Hematopoietic multipotent progenitor cell treated with erythropoietin and hydrocortisone succinate and interleukin-3 and kit ligand, for 15 days (in vitro differentiated cells): ENCODE measurements at regions not wholly inside any gene's neighbourhood (a gene's known extent, or its start where the extent isn't known, plus 50 kb on each side); places are given as distances from the start of the nearest gene placed in this dataset.
"Not testable (repeated sequence)": the region's sequence is repeated elsewhere in the genome, so short reads cannot be mapped to it uniquely, and the experiment has no call there.

Source experiments
- DNase-seq: peaks from one replicate; pipeline ENCODE4 v3.0.0-alpha.2; 2015; ENCODE audit warnings: low spot score

GRCh38 chr1:67588178-67588855 lies 96.7 kb upstream of the GADD45A start:
- no peak for DNase-seq

GRCh38 chr1:67589519-67590233 lies 95.3 kb upstream of the GADD45A start:
- no peak for DNase-seq

DNA sequence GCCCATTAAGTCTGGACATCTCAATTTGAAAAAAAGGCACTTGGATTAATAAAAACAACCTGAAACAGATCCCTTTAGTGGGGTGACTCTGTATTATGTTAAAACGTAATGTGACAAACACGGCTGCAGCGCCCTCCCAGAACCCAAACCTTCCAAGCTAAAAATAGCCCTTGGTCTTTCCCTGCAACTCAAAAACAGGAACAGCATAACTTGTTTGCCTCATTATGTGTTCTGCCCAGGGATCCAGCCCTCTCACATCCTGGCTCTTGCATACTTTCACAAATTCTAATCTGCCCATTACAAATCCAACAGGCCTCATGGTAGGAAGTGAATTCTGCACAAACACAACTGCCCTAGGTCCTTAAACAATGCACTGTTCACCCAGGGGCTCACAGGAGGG lies 94.7 kb upstream of the GADD45A start:
- no peak for DNase-seq

DNA sequence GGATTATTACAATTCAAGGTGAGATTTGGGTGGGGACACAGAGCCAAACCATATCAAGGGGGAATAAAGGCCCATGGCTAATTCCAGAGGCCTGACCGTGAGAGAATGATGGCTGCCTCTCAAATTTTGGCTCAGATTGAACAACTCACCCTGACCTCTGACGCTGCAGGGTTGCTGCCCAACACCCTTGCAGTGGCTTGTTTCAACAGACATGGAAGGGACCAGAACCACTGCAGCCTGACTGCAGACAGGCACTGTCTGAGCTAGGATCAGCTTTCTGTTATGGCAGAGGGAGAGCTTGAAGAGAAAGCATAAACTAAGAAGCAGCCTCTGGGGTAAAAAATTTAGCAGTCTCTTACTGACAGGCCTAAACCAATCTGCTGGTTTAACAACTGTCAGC lies 90.2 kb upstream of the GADD45A start:
- DNase-seq = no peak

DNA sequence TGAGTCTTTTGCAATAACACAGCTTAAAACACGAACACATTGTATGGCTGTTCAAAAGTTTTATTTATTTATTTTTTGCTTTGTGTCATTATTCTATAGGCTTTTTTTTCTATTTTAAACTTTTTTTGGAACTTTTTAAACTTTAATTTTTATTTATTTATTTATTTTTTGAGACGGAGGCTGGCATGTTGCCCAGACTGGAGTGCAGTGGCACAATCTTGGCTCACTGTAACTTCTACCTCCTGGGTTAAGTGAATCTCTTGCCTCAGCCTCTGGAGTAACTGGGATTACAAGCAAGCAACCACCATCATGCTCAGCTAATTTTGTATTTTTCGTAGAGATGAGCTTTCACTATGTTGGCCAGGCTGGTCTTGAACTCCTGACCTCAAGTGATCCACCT lies 88.3 kb upstream of the GADD45A start:
- DNase-seq = no peak

GRCh38 chr1:67597336-67597735 lies 87.7 kb upstream of the GADD45A start:
- DNase-seq = no peak

DNA sequence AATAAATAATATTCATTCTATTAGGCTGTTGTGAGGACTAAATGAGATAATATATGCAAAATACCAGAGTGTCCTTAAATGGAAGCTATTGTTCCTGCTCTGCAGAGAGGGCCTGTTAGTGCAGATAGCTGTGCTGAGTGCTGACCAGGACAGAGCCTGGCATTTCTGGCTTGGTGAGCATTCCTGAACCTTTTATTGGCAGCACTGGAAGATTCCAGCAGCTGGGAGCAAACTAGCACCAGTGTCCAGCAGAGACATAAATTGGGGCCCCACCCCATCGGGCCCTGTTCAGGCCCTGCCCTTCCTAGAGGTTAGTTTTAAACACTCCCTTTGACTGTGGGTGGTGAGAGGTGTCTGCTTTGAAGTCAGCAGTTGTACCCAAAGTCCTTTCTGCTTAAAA lies 85.9 kb upstream of the GADD45A start:
- DNase-seq = no peak

DNA sequence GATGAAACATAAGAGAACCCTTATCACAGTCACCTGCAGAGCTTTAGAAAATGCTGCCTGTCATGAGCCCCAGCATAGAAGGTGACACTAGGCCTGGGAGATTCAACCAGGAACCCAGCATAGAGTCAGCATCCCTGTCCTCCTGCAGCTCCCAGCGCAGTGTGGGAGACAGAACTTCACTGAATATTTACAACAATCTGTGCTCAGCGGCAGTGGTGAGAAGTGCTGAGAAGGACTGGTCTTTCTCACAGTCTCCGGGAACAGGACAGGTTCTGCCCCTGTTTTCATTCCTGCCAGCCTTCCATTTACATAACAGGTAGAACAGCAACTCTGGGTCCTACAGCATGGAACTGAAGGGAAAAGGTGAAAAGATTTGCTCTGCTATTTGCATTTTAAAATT lies 83.5 kb upstream of the GADD45A start:
- no peak for DNase-seq

DNA sequence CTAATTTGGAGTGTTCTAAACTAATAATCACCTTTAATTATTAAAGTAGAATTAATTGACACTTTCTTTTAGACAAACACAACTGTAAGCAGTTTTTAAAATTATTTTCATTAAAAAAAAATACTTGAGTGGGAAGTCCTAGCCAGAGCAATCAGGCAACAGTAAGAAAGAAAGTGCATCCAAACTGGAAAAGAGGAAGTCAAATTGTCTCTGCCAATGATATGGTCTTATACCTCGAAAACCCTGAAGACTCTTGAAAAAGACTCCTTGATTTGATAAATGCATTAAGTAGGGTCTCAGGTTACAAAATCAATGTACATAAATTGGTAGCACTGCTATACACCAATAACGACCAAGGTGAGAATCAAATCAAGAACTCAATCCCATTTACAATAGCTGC lies 83.0 kb upstream of the GADD45A start:
- DNase-seq = no peak

- DNase-seq = no peak
Observed at GRCh38 chr1:67604778-67605177, 80.2 kb upstream of the GADD45A start.

DNA sequence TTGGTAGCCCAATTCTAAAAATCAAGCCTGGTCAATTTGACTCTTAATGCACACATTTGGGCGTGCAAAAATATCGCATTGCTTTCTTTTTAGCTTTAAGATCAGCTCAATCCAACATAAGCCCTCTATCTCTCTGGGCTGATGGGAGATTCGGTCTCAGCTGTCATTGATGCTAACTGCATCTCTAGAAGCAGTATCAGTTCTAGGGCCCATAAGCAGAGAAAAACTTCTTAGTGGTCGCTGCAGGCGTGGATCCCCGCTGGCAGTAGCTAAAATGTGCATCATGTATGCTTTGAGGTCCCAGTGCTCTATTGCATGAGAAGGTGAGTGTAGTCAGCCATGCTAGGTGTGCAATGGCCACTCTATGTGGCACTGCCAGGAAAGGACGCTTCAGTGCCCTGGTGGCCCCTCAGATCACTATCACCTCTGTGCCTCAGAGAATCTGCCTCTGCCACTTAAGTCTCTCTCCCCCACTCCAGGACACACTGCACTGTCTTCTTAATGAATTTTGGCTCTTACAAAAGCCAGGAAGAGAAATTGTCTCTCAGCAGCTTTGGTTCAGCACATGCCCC lies 79.7 kb upstream of the GADD45A start:
- DNase-seq = no peak

GRCh38 chr1:67607286-67607685 lies 77.7 kb upstream of the GADD45A start:
- no peak for DNase-seq

DNA sequence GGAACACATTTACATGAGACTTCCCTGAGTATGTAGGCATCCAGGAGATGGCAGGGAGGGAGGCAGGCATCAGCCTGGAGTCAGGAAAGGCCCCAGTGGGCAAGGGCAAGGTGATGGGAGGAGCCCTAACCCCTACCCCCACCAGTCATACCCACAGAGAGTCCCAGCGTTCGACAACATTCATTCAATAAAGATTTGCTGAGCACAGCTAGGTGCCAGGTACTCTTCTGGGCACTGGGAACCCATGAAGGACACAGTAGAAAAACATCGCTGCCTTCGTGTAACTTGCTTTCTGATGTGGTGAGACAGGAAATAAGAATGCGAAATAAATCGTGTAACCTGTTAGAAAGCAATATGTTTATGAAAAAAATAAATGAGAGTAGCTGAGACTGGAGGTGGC lies 77.3 kb upstream of the GADD45A start:
- DNase-seq = no peak

- DNase-seq = no peak
Observed at GRCh38 chr1:67608661-67609576, 76.1 kb upstream of the GADD45A start.

DNA sequence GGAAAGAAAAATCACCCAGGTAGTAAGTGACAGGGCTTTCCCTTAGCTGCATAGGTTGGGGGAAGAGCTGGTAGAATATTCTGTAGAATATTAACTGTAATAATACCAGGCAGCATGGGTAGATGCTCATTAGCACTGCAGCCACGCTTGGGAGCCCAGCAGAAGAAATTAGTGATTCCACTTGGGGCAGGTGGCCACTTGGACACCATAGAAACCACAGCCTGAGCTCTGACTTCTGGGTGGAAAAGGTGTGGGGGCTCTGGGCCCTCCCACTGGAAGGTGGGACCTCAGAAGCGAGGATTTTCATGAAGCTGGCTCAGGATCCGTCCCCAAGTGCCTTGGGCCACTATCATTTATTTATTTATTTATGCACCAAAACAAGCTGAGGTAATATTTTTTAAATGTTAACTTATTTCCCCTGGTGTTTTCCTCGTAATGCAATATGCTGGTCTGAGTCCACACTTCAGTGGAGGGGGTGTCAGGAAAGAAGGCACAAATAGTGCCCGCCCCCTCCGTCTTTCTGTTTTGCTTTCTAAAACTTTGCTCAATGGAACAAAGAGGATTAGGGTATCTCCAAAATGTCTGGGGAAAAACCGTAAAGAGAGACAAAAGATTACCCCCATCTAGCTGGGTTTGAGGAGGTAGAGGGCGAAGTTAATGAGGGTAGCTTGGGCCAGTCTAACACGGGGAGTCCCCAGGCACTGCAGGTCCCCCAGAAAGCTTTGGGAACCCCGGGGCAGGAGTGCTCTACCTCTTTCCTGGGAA lies 75.2 kb upstream of the GADD45A start:
- no peak for DNase-seq

- DNase-seq = no peak
Observed at GRCh38 chr1:67610450-67610849, 74.6 kb upstream of the GADD45A start.

GRCh38 chr1:67611846-67612245 lies 73.2 kb upstream of the GADD45A start:
- DNase-seq = no peak

DNA sequence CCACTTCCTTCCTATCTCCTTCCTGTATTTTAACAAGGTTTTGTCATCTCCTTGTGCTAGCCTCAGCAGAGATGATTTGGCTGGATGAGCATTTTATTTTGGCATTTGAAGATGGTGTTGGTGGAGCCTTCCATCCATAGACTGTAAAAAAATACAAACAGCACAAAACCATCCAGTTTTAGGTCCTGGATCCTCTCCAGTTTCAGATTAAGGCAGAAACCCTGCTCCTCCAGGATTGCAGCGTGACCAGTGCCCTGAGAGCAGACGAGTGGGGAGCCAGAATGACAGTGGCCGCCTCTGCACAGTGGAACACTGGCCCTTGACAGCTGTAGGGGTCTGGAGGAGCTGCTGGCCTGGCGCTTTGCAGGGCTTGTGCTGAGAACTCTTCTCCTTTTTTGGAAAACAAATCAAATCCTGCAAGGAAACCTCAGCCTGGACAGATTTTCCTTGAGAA lies 72.2 kb upstream of the GADD45A start:
- no peak for DNase-seq

GRCh38 chr1:67613479-67613878 lies 71.5 kb upstream of the GADD45A start:
- not testable (repeated sequence) for DNase-seq

- no peak for DNase-seq
Observed at GRCh38 chr1:67614511-67614934, 70.5 kb upstream of the GADD45A start.

DNA sequence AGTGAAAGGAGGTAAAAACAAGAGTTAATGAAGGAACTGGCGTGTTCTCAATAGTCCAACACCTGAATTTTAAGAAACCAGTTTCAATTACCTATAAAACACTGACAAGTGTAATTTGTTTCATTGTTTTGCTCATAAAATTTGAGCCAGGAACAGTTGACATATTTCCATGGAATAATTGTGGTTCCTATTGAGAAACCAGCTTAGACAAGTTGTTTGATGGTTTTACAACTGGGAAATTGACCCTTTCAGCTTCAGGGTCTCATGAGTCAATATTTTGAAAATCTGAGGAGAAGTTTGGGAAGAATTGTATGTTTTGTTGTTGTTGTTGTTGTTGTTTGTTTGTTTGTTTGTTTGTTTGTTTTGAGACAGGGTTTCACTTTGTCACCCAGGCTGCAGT lies 69.1 kb upstream of the GADD45A start:
- DNase-seq = no peak
